ENCODE measurements at regions not wholly inside any gene's neighbourhood (a gene's known extent, or its start where the extent isn't known, plus 50 kb on each side); places are given as distances from the start of the nearest gene placed in this dataset.

- Histone ChIP-seq H3K27me3 (peaks cover 0 to 9% (median 0%) of the 10 kb centered on the region in 9 donors), H3K36me3 (no peaks in the 10 kb centered on the region), H3K4me3 (no peak overlapping the region), H3K27ac (no peak overlapping the region), H3K4me1 (no peaks in the 10 kb centered on the region), H3K9me3 (peaks cover 0 to 14% (median 0%) of the 10 kb centered on the region in 12 donors)
- ATAC-seq, result no peak
- no peak for DNase-seq
- intact Hi-C loops (cut with DNase I), result no loop called here
- 71 to 82% (median 74%) methylated on average over 10 to 11 of the region's 11 CpGs for WGBS, 4 donors
- no peak for TF ChIP-seq CTCF (IDR thresholded peaks at IDR 0.05)
- no peak for TF ChIP-seq POLR2A (IDR thresholded peaks at IDR 0.05)
Observed at GRCh38 chr3:127377801-127378655, 90.2 kb upstream of the PRR20G start.

GRCh38 chr3:127375151-127375930 is 87.5 kb upstream of the PRR20G start:
- no peak for ATAC-seq
- no peak for TF ChIP-seq POLR2A (IDR thresholded peaks at IDR 0.05)
- no peak for TF ChIP-seq CTCF (IDR thresholded peaks at IDR 0.05)
- Histone ChIP-seq H3K36me3 (no peaks in the 10 kb centered on the region), H3K9me3 (peaks cover 0 to 7% (median 0%) of the 10 kb centered on the region in 12 donors), H3K4me3 (no peak overlapping the region), H3K27me3 (peaks cover 0 to 23% (median 4%) of the 10 kb centered on the region in 9 donors), H3K4me1 (no peaks in the 10 kb centered on the region), H3K27ac (no peak overlapping the region)
- DNase-seq, result no peak
- intact Hi-C loops (cut with DNase I), result no loop called here
- WGBS, 4 donors, result 69 to 77% (median 72%) methylated on average over 11 to 13 of the region's 13 CpGs

- 61 to 65% (median 61%) methylated on average over 7 to 12 of the region's 12 CpGs for WGBS, 4 donors
- Histone ChIP-seq H3K4me1 (no peaks in the 10 kb centered on the region), H3K9me3 (peaks cover 0 to 7% (median 0%) of the 10 kb centered on the region in 12 donors), H3K36me3 (no peaks in the 10 kb centered on the region), H3K27ac (no peak overlapping the region), H3K27me3 (peaks cover 0 to 23% (median 4%) of the 10 kb centered on the region in 9 donors), H3K4me3 (no peak overlapping the region)
- ATAC-seq (no peak), DNase-seq (no peak)
- TF ChIP-seq CTCF (IDR thresholded peaks at IDR 0.05) (peak in 5 of 12 donors; percentile 11 to 40 (median 29)), POLR2A (IDR thresholded peaks at IDR 0.05) (no peak)
- intact Hi-C loops (cut with DNase I), result no loop called here
Observed at GRCh38 chr3:127374086-127375010, 86.5 kb upstream of the PRR20G start.
